IgD-negative memory B cell (primary cell): ENCODE measurements at regions not wholly inside any gene's neighbourhood (a gene's known extent, or its start where the extent isn't known, plus 50 kb on each side); places are given as distances from the start of the nearest gene placed in this dataset.

Experiments used
- H3K27ac Mint-ChIP-seq, 3 donors: one replicate each; pipeline ENCODE4 v1.8.0; 2020 to 2022; ENCODE audit warnings: mild to moderate bottlenecking in 3 of 3, mixed read lengths in 3 of 3, moderate library complexity in 1 of 3
- H3K27me3 Mint-ChIP-seq: one replicate; pipeline ENCODE4 v1.8.0; 2021; ENCODE audit warnings: mixed read lengths
- H3K36me3 Mint-ChIP-seq: one replicate; pipeline ENCODE4 v1.8.0; 2020; ENCODE audit warnings: mild to moderate bottlenecking, mixed read lengths
- H3K4me1 Mint-ChIP-seq, 3 donors: one replicate each; pipeline ENCODE4 v1.8.0; 2020 to 2022; ENCODE audit warnings: mixed read lengths in 3 of 3, mild to moderate bottlenecking in 1 of 3
- H3K4me3 Mint-ChIP-seq, 4 donors: one replicate each; pipeline ENCODE4 v1.8.0; 2020 to 2022; ENCODE audit warnings: mild to moderate bottlenecking in 4 of 4, mixed read lengths in 4 of 4, moderate library complexity in 3 of 4
- H3K9me3 Mint-ChIP-seq, 3 donors: one replicate each; pipeline ENCODE4 v1.8.0; 2020 to 2021; ENCODE audit warnings: mixed read lengths in 3 of 3, mild to moderate bottlenecking in 1 of 3

DNA sequence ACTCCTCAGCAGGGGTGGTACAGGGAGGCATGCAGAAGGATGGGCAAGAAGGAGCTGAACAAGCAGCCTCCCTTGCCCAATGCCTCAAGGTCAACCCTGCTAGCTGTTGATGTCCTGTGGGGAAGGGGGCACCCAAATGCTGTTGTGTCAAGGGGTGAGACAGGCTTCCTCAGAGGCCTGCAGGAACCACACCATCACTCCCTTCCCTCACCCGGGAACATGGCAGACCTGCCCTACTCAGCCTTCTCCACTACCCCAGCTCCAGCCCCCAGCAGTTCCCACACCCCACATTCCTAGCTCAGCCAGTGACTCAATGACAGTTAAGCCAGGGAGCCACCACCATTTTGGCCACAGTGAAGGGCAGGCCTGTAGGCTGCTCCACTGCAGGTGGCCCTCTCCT is 53.9 kb upstream of the RMP24 start:
- Mint-ChIP-seq H3K27ac (no peak overlapping the region), H3K27me3 (peaks cover 6% of the 10 kb centered on the region), H3K36me3 (no peaks in the 10 kb centered on the region), H3K4me3 (no peak overlapping the region), H3K4me1 (no peaks in the 10 kb centered on the region), H3K9me3 (no peaks in the 10 kb centered on the region)

DNA sequence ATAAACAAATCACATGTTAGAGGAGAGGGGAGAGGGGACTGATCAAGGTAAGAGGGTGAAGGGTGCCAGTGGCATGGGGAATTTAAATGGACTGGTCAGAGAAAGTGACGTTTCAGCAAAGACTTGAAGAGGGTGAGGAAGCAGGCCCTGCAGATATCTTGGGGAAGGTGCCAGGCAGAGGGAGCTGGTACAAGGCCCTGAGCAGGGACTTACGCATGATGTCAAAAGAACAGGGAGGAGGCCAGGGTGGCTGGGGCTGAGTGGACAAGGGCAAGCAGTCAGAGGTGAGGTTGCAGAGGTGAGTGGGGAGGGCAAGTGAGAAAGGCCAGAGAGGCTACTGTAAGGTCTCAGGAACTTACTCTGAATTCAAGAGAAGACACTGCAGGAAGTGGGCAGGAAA is 53.3 kb upstream of the RMP24 start:
- Mint-ChIP-seq H3K27ac (no peak overlapping the region), H3K9me3 (no peaks in the 10 kb centered on the region), H3K36me3 (no peaks in the 10 kb centered on the region), H3K27me3 (peaks cover 5% of the 10 kb centered on the region), H3K4me3 (no peak overlapping the region), H3K4me1 (no peaks in the 10 kb centered on the region)

DNA sequence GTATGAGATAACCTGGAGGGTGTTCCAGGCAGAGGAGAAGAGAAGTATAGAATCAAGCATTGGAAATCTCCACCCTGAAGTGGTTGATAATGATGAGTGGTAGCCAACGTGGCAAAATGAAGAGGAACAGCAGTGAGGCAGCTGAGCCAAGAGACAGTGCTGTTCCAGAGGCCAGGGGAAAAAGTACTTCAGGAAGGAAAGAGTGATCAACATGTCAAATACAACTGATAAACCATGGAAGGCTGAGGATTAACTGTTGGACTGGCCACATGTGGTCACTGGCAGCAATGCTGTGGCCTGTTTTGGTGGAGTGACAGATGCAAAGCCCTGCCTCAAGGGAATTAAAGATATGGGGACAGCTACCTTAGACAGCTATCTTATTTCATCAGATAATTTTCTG is 51.9 kb upstream of the RMP24 start:
- H3K9me3 Mint-ChIP-seq = no peaks in the 10 kb centered on the region
- no peak overlapping the region for H3K4me3 Mint-ChIP-seq
- no peaks in the 10 kb centered on the region for H3K36me3 Mint-ChIP-seq
- peaks cover 7% of the 10 kb centered on the region for H3K27me3 Mint-ChIP-seq
- H3K27ac Mint-ChIP-seq = no peak overlapping the region
- no peaks in the 10 kb centered on the region for H3K4me1 Mint-ChIP-seq
